Endothelial cell of umbilical vein (primary cell): ENCODE measurements at regions not wholly inside any gene's neighbourhood (a gene's known extent, or its start where the extent isn't known, plus 50 kb on each side); places are given as distances from the start of the nearest gene placed in this dataset.
"Not testable (repeated sequence)": the region's sequence is repeated elsewhere in the genome, so short reads cannot be mapped to it uniquely, and the experiment has no call there.

Experiments
- BruUV-seq: library from RNA; stranded (reverse); fragments of 400-500 nt; replicated peaks from 2 replicates; lab custom pipeline; 2021; lab: Mats Ljungman, UMichigan
- CTCF ChIA-PET: fragments of 300-600, 350-600 bp; sonication (Branson Sonifier 250); formaldehyde crosslinking; loops from one replicate; lab custom pipeline; 2021; ENCODE audit warnings: antibody characterized with exemption, inconsistent platforms; lab: Charles Lee
- POLR2A ChIA-PET: fragments of 300-600, 350-600 bp; sonication (Branson Sonifier 250); formaldehyde crosslinking; loops from one replicate; lab custom pipeline; 2021; ENCODE audit warnings: antibody characterized with exemption, inconsistent platforms; lab: Charles Lee
- DNase-seq: peaks from one replicate; pipeline ENCODE4 v3.0.0-alpha.2; 2011; ENCODE audit warnings: low read depth, low spot score
- FAIRE-seq: peaks from 2 replicates; lab custom pipeline; 2011; peaks lifted over from hg19 to GRCh38; lab: Jason Lieb, UNC
- H2AFZ ChIP-seq: 2 replicates; pipeline ENCODE4 v1.6.0; 2012; ENCODE audit warnings: low read depth, low read length, control low read depth, inconsistent platforms
- H3K27ac ChIP-seq: 2 replicates; pipeline ENCODE4 v1.5.1; 2011; ENCODE audit warnings: low read depth, mild to moderate bottlenecking, control low read depth, low read length, moderate library complexity; ENCODE audit not compliant: insufficient read depth
- H3K27me3 ChIP-seq, 2 experiments: 2 replicates each; pipeline versions ENCODE4 v1.6.0 to v1.6.1; 2011; ENCODE audit warnings: low read length in 2 of 2, mixed read lengths in 1 of 2; ENCODE audit not compliant: control insufficient read depth in 2 of 2, insufficient read depth in 2 of 2
- H3K36me3 ChIP-seq, 2 experiments: 2 replicates in 1 of 2; 3 replicates in 1 of 2; pipeline ENCODE4 v1.5.1; 2011; ENCODE audit warnings: low read length in 2 of 2, mild to moderate bottlenecking in 1 of 2, moderate library complexity in 1 of 2; ENCODE audit not compliant: control insufficient read depth in 2 of 2, insufficient read depth in 2 of 2; ENCODE audit errors: extremely low read depth in 1 of 2
- H3K4me1 ChIP-seq: 3 replicates; pipeline ENCODE4 v1.5.1; 2011; ENCODE audit warnings: mild to moderate bottlenecking, low read length; ENCODE audit not compliant: control insufficient read depth, insufficient read depth; ENCODE audit errors: extremely low read depth
- H3K4me2 ChIP-seq: 2 replicates; pipeline ENCODE4 v1.6.1; 2011; ENCODE audit warnings: low read length, control low read depth, mixed read lengths; ENCODE audit not compliant: insufficient read depth
- H3K4me3 ChIP-seq, 3 experiments: fragments of 200-600 bp in 1 of 3; sonication (generic), shearing (Covaris generic) in 1 of 3; replicated peaks in 1 of 3; 2 replicates each; pipeline ENCODE4 v1.5.1; 2011 to 2016; ENCODE audit warnings: control low read depth in 3 of 3, low read length in 3 of 3, mild to moderate bottlenecking in 2 of 3, inconsistent platforms in 1 of 3, low read depth in 1 of 3, moderate library complexity in 1 of 3; ENCODE audit not compliant: insufficient read depth in 1 of 3
- H3K79me2 ChIP-seq: 2 replicates; pipeline ENCODE4 v1.6.0; 2012; ENCODE audit warnings: low read length, inconsistent platforms; ENCODE audit not compliant: control insufficient read depth, insufficient read depth
- H3K9ac ChIP-seq: replicated peaks from 2 replicates; pipeline ENCODE3; 2011; ENCODE audit warnings: low read length, control low read depth; ENCODE audit not compliant: insufficient read depth; ENCODE audit errors: extremely low read depth
- H3K9me1 ChIP-seq: replicated peaks from 3 replicates; pipeline ENCODE4 v1.6.0; 2011; ENCODE audit warnings: mild to moderate bottlenecking, low read length; ENCODE audit not compliant: control insufficient read depth, insufficient read depth; ENCODE audit errors: extremely low read depth
- H3K9me3 ChIP-seq: replicated peaks from 2 replicates; pipeline ENCODE4 v1.5.1; 2012; ENCODE audit warnings: low read length, inconsistent platforms; ENCODE audit not compliant: control insufficient read depth, insufficient read depth
- H4K20me1 ChIP-seq: replicated peaks from 2 replicates; pipeline ENCODE3; 2011; ENCODE audit warnings: mild to moderate bottlenecking, low read length; ENCODE audit not compliant: control insufficient read depth, insufficient read depth; ENCODE audit errors: extremely low read depth
- EZH2 ChIP-seq: IDR thresholded peaks from 2 replicates; pipeline ENCODE4 v1.6.1; 2012; ENCODE audit warnings: borderline replicate concordance, low read depth, mild to moderate bottlenecking, moderate library complexity, low read length, inconsistent platforms; ENCODE audit not compliant: severe bottlenecking
- GATA2 ChIP-seq: IDR thresholded peaks from 2 replicates; pipeline ENCODE4 v1.7.0; 2011; ENCODE audit warnings: low read depth, mild to moderate bottlenecking, moderate library complexity, mixed read lengths, low read length; ENCODE audit not compliant: insufficient read length, insufficient read depth
- POLR2A ChIP-seq: IDR thresholded peaks from 2 replicates; pipeline ENCODE4 v1.6.1; 2012; ENCODE audit warnings: low read depth, mild to moderate bottlenecking, control low read depth, low read length
- dilution Hi-C: fragments of 300-500 bp; cut with MboI; formaldehyde crosslinking; loops from one replicate; pipeline ENCODE4 v1.15.0; 2019; ENCODE audit warnings: low sequenced_read_pairs; ENCODE audit not compliant: extremely low pct_ligation_motif_present
- intact Hi-C: fragments of 100-400 bp; cut with micrococcal nuclease; formaldehyde crosslinking; loops from one replicate; pipeline ENCODE4 v1.10.0; 2022

- Histone ChIP-seq H3K4me2 (no peak overlapping the region), H3K4me3 (no peak overlapping the region), H3K9me1 (no peaks in the 10 kb centered on the region), H3K27ac (no peak overlapping the region), H4K20me1 (no peaks in the 10 kb centered on the region), H2AFZ (no peak overlapping the region), H3K4me1 (no peaks in the 10 kb centered on the region), H3K79me2 (no peaks in the 10 kb centered on the region), H3K27me3 (no peaks in the 10 kb centered on the region), H3K36me3 (no peaks in the 10 kb centered on the region), H3K9ac (no peak overlapping the region), H3K9me3 (peaks cover 1% of the 10 kb centered on the region)
- no peak for TF ChIP-seq GATA2
- TF ChIP-seq POLR2A, result no peak
- no peak for TF ChIP-seq EZH2
- DNase-seq (no peak), FAIRE-seq (no peak)
- CTCF ChIA-PET, result no interaction called here
- no TSS peak for BruUV-seq
- intact Hi-C loops (no loop called here), dilution Hi-C loops (no loop called here)
- POLR2A ChIA-PET, result no interaction called here
These were observed 423.0 kb downstream of the DIRAS2 start for GRCh38 chr9:90219548-90220118.

- intact Hi-C loops, H3K9me1 ChIP-seq, H3K79me2 ChIP-seq, POLR2A ChIA-PET, H3K4me3 ChIP-seq, dilution Hi-C loops, DNase-seq, H3K4me2 ChIP-seq, H3K27me3 ChIP-seq, H4K20me1 ChIP-seq, H3K9ac ChIP-seq, H3K36me3 ChIP-seq, H2AFZ ChIP-seq, FAIRE-seq, H3K27ac ChIP-seq, CTCF ChIA-PET, H3K9me3 ChIP-seq, BruUV-seq, H3K4me1 ChIP-seq: not testable (repeated sequence)
These were observed 420.7 kb downstream of the DIRAS2 start for GRCh38 chr9:90221899-90222298.

GRCh38 chr9:90226839-90227338 lies 415.7 kb downstream of the DIRAS2 start:
- H2AFZ ChIP-seq, H3K27me3 ChIP-seq, POLR2A ChIA-PET, CTCF ChIA-PET, H3K4me1 ChIP-seq, H3K9ac ChIP-seq, H3K27ac ChIP-seq, H3K4me3 ChIP-seq, H3K9me3 ChIP-seq, BruUV-seq, DNase-seq, H3K36me3 ChIP-seq, intact Hi-C loops, H3K9me1 ChIP-seq, dilution Hi-C loops, H3K79me2 ChIP-seq, FAIRE-seq, H3K4me2 ChIP-seq, H4K20me1 ChIP-seq: not testable (repeated sequence)

GRCh38 chr9:90233081-90233480 lies 409.5 kb downstream of the DIRAS2 start:
- H3K9ac ChIP-seq, H3K4me1 ChIP-seq, H3K36me3 ChIP-seq, POLR2A ChIA-PET, H3K27me3 ChIP-seq, H3K27ac ChIP-seq, DNase-seq, intact Hi-C loops, dilution Hi-C loops, H3K9me1 ChIP-seq, H3K9me3 ChIP-seq, FAIRE-seq, H4K20me1 ChIP-seq, CTCF ChIA-PET, H3K4me2 ChIP-seq, H3K4me3 ChIP-seq, H3K79me2 ChIP-seq, BruUV-seq, H2AFZ ChIP-seq: not testable (repeated sequence)
